HL-60 (cell line): ENCODE measurements at regions not wholly inside any gene's neighbourhood (a gene's known extent, or its start where the extent isn't known, plus 50 kb on each side); places are given as distances from the start of the nearest gene placed in this dataset.

Experiments
- GABPA ChIP-seq: IDR thresholded peaks from 2 replicates; pipeline ENCODE4 v1.6.1; 2012; ENCODE audit warnings: low read depth
- POLR2AphosphoS5 ChIP-seq: IDR thresholded peaks from 2 replicates; pipeline ENCODE4 v1.6.1; 2012; ENCODE audit warnings: low read depth
- TF ChIP-seq, protein P1 (sequence below): IDR thresholded peaks from one replicate; pipeline ENCODE4 v1.5.1; 2011; ENCODE audit warnings: low read length, control low read depth, inconsistent platforms; ENCODE audit not compliant: insufficient read depth
- TF ChIP-seq, protein P2 (sequence below): IDR thresholded peaks from 2 replicates; pipeline ENCODE4 v1.6.1; 2012; ENCODE audit warnings: low read depth; ENCODE audit not compliant: insufficient replicate concordance

- TF ChIP-seq GABPA: no peak
- TF ChIP-seq, protein P1, sequence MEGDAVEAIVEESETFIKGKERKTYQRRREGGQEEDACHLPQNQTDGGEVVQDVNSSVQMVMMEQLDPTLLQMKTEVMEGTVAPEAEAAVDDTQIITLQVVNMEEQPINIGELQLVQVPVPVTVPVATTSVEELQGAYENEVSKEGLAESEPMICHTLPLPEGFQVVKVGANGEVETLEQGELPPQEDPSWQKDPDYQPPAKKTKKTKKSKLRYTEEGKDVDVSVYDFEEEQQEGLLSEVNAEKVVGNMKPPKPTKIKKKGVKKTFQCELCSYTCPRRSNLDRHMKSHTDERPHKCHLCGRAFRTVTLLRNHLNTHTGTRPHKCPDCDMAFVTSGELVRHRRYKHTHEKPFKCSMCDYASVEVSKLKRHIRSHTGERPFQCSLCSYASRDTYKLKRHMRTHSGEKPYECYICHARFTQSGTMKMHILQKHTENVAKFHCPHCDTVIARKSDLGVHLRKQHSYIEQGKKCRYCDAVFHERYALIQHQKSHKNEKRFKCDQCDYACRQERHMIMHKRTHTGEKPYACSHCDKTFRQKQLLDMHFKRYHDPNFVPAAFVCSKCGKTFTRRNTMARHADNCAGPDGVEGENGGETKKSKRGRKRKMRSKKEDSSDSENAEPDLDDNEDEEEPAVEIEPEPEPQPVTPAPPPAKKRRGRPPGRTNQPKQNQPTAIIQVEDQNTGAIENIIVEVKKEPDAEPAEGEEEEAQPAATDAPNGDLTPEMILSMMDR: no peak
- TF ChIP-seq POLR2AphosphoS5: no peak
- TF ChIP-seq, protein P2, sequence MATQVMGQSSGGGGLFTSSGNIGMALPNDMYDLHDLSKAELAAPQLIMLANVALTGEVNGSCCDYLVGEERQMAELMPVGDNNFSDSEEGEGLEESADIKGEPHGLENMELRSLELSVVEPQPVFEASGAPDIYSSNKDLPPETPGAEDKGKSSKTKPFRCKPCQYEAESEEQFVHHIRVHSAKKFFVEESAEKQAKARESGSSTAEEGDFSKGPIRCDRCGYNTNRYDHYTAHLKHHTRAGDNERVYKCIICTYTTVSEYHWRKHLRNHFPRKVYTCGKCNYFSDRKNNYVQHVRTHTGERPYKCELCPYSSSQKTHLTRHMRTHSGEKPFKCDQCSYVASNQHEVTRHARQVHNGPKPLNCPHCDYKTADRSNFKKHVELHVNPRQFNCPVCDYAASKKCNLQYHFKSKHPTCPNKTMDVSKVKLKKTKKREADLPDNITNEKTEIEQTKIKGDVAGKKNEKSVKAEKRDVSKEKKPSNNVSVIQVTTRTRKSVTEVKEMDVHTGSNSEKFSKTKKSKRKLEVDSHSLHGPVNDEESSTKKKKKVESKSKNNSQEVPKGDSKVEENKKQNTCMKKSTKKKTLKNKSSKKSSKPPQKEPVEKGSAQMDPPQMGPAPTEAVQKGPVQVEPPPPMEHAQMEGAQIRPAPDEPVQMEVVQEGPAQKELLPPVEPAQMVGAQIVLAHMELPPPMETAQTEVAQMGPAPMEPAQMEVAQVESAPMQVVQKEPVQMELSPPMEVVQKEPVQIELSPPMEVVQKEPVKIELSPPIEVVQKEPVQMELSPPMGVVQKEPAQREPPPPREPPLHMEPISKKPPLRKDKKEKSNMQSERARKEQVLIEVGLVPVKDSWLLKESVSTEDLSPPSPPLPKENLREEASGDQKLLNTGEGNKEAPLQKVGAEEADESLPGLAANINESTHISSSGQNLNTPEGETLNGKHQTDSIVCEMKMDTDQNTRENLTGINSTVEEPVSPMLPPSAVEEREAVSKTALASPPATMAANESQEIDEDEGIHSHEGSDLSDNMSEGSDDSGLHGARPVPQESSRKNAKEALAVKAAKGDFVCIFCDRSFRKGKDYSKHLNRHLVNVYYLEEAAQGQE: no peak
Observed at GRCh38 chr11:92524542-92524941, 299.9 kb downstream of the FAT3 start.
